ENCODE measurements at regions not wholly inside any gene's neighbourhood (a gene's known extent, or its start where the extent isn't known, plus 50 kb on each side); places are given as distances from the start of the nearest gene placed in this dataset.

- TF ChIP-seq POLR2A (IDR thresholded peaks at IDR 0.05) (no peak), POLR2AphosphoS5 (IDR thresholded peaks at IDR 0.05) (no peak), CTCF (IDR thresholded peaks at IDR 0.05) (no peak)
- Histone ChIP-seq H3K4me3 (no peak overlapping the region), H3K27ac (no peak overlapping the region), H3K9me3 (no peaks in the 10 kb centered on the region), H3K36me3 (no peaks in the 10 kb centered on the region), H3K27me3 (replicated peaks; ENCODE audit: insufficient read depth) (no peaks in the 10 kb centered on the region), H3K4me1 (replicated peaks) (no peaks in the 10 kb centered on the region)
- intact Hi-C loops (cut with DNase I) = no loop called here
- no peak for DNase-seq (ENCODE audit: low spot score)
- 84% methylated on average over 2 of the region's 2 CpGs for WGBS
These were observed 399.9 kb downstream of the RAB28 start for GRCh38 chr4:13084210-13084609.

- no peaks in the 10 kb centered on the region for H3K36me3 ChIP-seq
- intact Hi-C loops (cut with DNase I) = no loop called here
These were observed 402.3 kb downstream of the RAB28 start for GRCh38 chr4:13081830-13082229.

GRCh38 chr4:13067077-13067476, 417.1 kb downstream of the RAB28 start:
- no peaks in the 10 kb centered on the region for H3K36me3 ChIP-seq
- no peak for DNase-seq (ENCODE audit: low spot score)
- H3K4me3 ChIP-seq = no peak overlapping the region
- no peaks in the 10 kb centered on the region for H3K4me1 ChIP-seq (replicated peaks)
- H3K27ac ChIP-seq = no peak overlapping the region
- 50% methylated on average over 1 of the region's 1 CpG for whole genome bisulfite sequencing
- no peaks in the 10 kb centered on the region for H3K27me3 ChIP-seq (replicated peaks; ENCODE audit: insufficient read depth)
- TF ChIP-seq CTCF (IDR thresholded peaks at IDR 0.05) = no peak
- no peak for TF ChIP-seq POLR2AphosphoS5 (IDR thresholded peaks at IDR 0.05)
- no peak for TF ChIP-seq POLR2A (IDR thresholded peaks at IDR 0.05)
- H3K9me3 ChIP-seq = no peaks in the 10 kb centered on the region
- intact Hi-C loops (cut with DNase I) = no loop called here

More at GRCh38 chr4:13081830-13082229, 402.3 kb downstream of the RAB28 start:
- no peak for DNase-seq (ENCODE audit: low spot score)
- Histone ChIP-seq H3K4me1 (replicated peaks) (no peaks in the 10 kb centered on the region), H3K9me3 (no peaks in the 10 kb centered on the region), H3K27ac (no peak overlapping the region), H3K4me3 (no peak overlapping the region), H3K27me3 (replicated peaks; ENCODE audit: insufficient read depth) (no peaks in the 10 kb centered on the region)
- TF ChIP-seq CTCF (IDR thresholded peaks at IDR 0.05) (no peak), POLR2AphosphoS5 (IDR thresholded peaks at IDR 0.05) (no peak), POLR2A (IDR thresholded peaks at IDR 0.05) (no peak)

GRCh38 chr4:13059019-13059418, 425.1 kb downstream of the RAB28 start:
- no peak overlapping the region for H3K4me3 ChIP-seq
- no peak for DNase-seq (ENCODE audit: low spot score)
- no peaks in the 10 kb centered on the region for H3K9me3 ChIP-seq
- no peaks in the 10 kb centered on the region for H3K4me1 ChIP-seq (replicated peaks)
- intact Hi-C loops (cut with DNase I) = no loop called here
- no peak overlapping the region for H3K27ac ChIP-seq
- no peaks in the 10 kb centered on the region for H3K36me3 ChIP-seq
- H3K27me3 ChIP-seq (replicated peaks; ENCODE audit: insufficient read depth) = no peaks in the 10 kb centered on the region
- 53% methylated on average over 4 of the region's 4 CpGs for WGBS
- TF ChIP-seq POLR2A (IDR thresholded peaks at IDR 0.05) (no peak), CTCF (IDR thresholded peaks at IDR 0.05) (no peak), POLR2AphosphoS5 (IDR thresholded peaks at IDR 0.05) (no peak)

GRCh38 chr4:13056630-13057189, 427.4 kb downstream of the RAB28 start:
- TF ChIP-seq POLR2AphosphoS5 (IDR thresholded peaks at IDR 0.05) = no peak
- no peak for TF ChIP-seq CTCF (IDR thresholded peaks at IDR 0.05)
- no peak for TF ChIP-seq POLR2A (IDR thresholded peaks at IDR 0.05)
- DNase-seq (ENCODE audit: low spot score) = no peak
- H3K4me3 ChIP-seq = no peak overlapping the region
- no peak overlapping the region for H3K27ac ChIP-seq
- 88% methylated on average over 4 of the region's 4 CpGs for WGBS
- no peaks in the 10 kb centered on the region for H3K4me1 ChIP-seq (replicated peaks)
- no peaks in the 10 kb centered on the region for H3K36me3 ChIP-seq
- intact Hi-C loops (cut with DNase I) = no loop called here
- H3K9me3 ChIP-seq = no peaks in the 10 kb centered on the region
- no peaks in the 10 kb centered on the region for H3K27me3 ChIP-seq (replicated peaks; ENCODE audit: insufficient read depth)
